ENCODE measurements at regions not wholly inside any gene's neighbourhood (a gene's known extent, or its start where the extent isn't known, plus 50 kb on each side); places are given as distances from the start of the nearest gene placed in this dataset.
"Not testable (repeated sequence)": the region's sequence is repeated elsewhere in the genome, so short reads cannot be mapped to it uniquely, and the experiment has no call there.

DNA sequence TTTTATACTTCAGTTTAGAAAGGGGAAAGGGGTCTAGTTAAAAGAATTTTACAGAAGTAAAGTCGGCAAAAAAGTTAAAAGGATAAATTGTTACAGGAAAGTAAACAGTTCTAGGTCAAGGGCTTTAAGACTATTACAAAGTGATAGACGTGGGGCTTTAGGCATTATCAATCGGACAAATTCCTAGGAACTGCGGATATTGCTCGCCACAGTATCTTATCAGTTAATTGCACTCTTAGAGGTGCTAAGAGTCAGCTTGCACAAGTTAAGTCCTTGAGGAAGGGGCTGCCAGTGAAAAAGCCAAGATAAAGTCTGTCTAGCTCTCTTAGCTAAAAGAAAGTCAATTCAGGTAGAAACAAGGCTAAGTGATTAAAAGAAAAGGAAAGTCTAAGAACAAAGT, 102.1 kb downstream of the ALG1L2 start:
- TF ChIP-seq POLR2A (IDR thresholded peaks at IDR 0.05; ENCODE audit: low read depth, low read length); TAF1 (IDR thresholded peaks at IDR 0.05; ENCODE audit: borderline replicate concordance, low read depth, low read length): not testable (repeated sequence)

Data from GM12892 (cell line).